GM18507 (cell line): ENCODE measurements at regions not wholly inside any gene's neighbourhood (a gene's known extent, or its start where the extent isn't known, plus 50 kb on each side); places are given as distances from the start of the nearest gene placed in this dataset.
"Not testable (repeated sequence)": the region's sequence is repeated elsewhere in the genome, so short reads cannot be mapped to it uniquely, and the experiment has no call there.

Experiments used
- DNase-seq: peaks from one replicate; pipeline ENCODE4 v3.0.0; 2011; ENCODE audit warnings: low read depth; ENCODE audit not compliant: insufficient read length; ENCODE audit errors: extremely low spot score
- FAIRE-seq: peaks from 2 replicates; lab custom pipeline; 2011; peaks lifted over from hg19 to GRCh38; lab: Jason Lieb, UNC

DNA sequence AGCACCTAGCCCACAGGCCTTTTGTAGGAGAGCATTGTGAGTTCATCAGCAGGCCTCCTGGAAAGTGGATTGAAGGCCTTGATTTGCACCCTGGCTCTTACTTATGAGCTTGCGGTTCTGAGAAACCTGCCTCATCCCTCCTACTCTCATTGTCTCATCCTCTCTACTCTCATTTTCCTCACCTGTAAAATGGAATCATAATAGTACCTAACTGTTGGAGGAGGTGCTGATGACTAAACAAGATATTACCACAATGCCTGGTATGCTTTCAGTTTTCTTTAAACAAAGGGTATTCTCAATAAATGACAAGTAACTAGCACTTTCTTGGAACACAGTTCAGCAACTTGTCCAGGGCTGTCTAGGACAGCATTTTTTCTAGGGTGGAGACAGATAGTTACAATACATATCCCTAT lies 243.1 kb upstream of the MAF start:
- FAIRE-seq, result no peak

DNA sequence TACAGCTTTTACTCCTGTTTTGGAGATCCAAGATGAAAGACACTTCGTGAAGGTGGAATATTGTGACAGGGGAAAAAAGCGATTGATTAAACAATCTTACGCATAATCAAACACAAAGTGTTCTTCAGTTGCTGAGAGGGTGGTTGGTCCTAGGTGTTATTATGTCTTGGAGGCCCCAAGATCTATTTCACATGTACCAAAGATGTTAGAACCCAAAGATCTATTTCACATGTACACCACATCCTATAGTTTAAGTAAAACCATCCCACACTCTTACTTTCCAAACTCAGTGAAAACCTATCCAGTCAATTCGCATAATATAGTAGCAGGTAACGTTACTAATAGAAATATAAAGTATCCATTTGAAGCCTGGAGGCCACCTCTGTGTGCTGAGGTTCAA lies 242.6 kb upstream of the MAF start:
- DNase-seq (no peak), FAIRE-seq (no peak)

More for the DNA sequence above, 243.1 kb upstream of the MAF start:
- no peak for DNase-seq

DNA sequence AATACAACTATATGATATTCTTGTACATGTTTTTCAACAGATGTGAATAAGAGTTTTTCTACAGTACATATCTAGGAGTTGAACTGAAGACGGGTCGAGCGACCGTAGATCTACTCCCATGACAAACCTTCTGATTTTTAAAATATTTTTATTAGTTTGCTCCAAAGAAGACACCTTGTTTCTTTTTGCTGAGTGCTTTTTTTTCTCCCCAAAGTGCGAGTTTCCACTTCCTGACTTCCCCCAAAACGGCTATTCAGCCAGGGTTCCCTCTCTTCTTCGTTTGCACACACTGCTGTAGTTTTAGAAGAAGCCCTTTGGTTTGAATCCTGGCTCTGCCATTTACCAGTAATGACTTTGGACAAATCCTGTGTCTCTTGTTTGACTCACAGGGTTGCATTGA lies 241.7 kb upstream of the MAF start:
- DNase-seq, result no peak
- no peak for FAIRE-seq

DNA sequence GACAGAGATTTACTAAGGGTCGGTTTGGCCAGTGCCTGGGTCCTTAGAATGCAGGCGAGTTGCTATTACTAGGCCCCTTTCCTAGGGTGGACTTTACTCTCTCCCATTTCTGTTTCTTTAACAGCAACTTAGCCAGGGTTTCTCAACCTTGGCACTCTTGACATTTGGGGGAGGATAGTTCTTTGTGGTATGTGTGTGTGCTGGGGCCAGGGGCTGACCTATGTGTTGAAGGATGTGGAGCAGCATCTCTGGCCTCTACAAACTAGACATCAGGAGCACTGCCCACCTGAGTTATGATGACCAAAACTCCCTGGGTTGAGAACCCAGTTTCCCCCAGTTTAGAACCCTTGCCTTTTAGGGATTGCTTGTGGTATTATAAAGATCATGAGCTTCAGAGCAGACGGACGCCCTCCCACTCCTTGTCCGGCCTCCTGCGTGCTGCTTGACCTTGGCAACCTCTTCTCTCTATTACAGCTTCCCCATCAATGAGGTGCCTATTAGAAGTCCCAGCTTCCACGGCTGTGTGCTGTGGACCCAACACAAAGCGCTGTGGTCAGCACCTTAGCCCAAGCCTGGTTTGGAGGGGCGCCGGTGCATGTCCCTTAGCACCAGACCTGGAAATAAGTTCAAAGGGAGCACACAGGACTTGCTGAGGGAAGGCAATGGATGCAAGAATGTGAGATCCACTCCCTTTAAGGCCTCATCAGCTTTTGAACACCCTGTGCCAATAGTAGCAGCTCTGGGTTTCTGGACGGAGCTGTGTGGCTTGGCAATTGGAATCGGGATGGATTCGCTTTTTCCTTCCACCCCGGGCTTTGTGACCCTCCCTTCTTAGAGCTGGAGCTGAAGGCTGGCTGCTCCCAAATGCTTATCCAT lies 239.2 kb upstream of the MAF start:
- DNase-seq (no peak), FAIRE-seq (no peak)

- FAIRE-seq (no peak), DNase-seq (no peak)
Measured at GRCh38 chr16:79838496-79839259, 238.1 kb upstream of the MAF start.

- FAIRE-seq (no peak), DNase-seq (no peak)
Measured at GRCh38 chr16:79836144-79836543, 235.6 kb upstream of the MAF start.

- FAIRE-seq, result no peak
- no peak for DNase-seq
Measured at GRCh38 chr16:79835194-79835593, 234.7 kb upstream of the MAF start.

DNA sequence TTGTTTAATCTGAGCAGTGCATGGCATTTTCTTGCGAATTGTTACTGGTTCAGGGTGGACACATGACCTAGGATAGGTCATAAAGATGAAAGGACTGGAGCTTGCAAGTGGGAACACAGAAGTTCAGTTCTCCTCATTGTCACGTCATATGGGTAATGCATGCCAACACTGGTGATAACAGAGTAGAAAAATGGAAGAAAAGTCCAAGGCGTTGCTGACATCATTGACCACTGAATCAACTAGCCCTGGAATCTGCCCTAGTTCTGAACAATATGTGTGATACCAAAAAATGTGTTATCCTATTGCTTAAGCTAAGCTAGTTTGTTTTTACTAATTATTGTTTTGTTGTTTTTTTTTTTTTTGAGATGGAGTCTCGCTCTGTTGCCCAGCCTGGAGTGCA lies 234.2 kb upstream of the MAF start:
- DNase-seq (no peak), FAIRE-seq (no peak)

DNA sequence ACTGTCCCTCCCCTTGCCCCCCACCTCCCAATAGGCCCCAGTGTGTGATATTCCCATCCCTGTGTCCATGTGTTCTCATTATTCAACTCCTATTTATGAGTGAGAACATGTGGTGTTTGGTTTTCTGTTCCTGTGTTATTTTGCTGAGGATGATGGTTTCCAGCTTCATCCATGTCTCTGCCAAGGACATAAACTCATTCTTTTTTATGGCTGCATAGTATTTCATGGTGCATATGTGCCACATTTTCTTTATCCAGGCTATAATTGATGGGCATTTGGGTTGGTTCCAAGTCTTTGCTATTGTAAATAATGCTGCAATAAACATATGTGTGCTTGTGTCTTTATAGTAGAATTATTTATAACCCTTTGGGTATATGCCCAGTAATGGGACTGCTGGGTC lies 233.5 kb upstream of the MAF start:
- DNase-seq, FAIRE-seq: not testable (repeated sequence)

DNA sequence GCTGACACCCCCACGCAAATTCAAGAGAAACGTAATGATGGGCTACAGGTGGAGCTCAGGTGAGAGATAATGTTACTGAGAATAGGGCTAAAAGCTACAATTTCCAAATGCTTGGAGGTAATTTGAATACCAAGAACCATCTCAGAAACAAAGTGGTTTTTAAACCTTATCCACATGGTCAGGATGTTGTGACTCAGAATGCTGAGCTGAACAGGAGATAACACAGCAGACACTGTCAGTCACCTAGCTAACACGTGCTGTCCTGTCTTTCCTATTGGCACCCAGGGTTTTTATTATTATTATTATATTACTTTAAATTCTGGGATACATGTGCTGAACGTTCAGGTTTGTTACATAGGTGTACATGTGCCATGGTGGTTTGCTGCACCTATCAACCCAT lies 233.0 kb upstream of the MAF start:
- FAIRE-seq, result no peak
- DNase-seq, result no peak

GRCh38 chr16:79826732-79827475 lies 226.4 kb upstream of the MAF start:
- no peak for FAIRE-seq
- no peak for DNase-seq

GRCh38 chr16:79825002-79825401 lies 224.5 kb upstream of the MAF start:
- FAIRE-seq, result no peak
- no peak for DNase-seq

- DNase-seq (no peak), FAIRE-seq (no peak)
Measured at GRCh38 chr16:79823639-79824038, 223.1 kb upstream of the MAF start.

DNA sequence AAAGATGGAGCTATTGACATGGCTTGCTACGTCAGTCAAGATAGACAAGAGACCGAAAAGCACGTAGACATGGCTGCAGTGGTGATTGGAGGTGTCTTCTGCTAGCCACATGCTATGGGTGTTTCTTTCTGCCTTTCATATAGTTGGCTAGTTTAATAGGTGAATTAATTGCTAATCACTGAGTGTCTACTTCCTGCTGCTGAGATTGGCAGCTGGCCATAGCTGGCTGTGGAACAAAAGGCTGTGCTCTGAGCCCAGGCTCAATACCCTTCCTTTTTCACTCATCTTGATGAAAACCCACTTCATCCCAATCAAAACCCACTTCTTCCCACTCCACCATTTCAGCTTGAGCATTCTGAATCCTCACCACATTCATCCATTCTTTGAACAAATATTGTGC lies 221.4 kb upstream of the MAF start:
- FAIRE-seq (no peak), DNase-seq (no peak)

GRCh38 chr16:79816081-79816497 lies 215.6 kb upstream of the MAF start:
- FAIRE-seq (no peak), DNase-seq (no peak)

DNA sequence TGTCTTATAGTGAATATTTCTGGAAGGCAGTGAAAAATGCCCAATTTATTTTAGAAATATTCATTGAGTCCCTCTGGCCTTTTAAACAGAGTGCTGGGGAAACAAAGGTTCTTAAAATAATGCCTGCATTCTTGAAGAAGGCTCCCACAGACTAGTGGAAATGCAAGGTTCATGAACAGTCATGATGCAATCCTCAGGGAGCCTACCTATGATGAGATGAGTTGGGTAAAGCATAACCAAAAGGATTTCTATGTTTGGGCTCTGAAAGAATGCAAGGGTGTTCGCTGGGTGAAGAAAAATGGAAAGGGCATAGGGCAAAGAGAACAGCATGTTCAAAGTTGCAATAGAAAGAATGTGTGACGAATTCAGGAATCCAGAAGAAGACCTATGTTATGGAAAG lies 214.5 kb upstream of the MAF start:
- no peak for DNase-seq
- FAIRE-seq, result no peak

GRCh38 chr16:79814124-79814523 lies 213.6 kb upstream of the MAF start:
- DNase-seq (no peak), FAIRE-seq (no peak)

- DNase-seq (no peak), FAIRE-seq (no peak)
Measured at GRCh38 chr16:79811541-79811940, 211.0 kb upstream of the MAF start.

DNA sequence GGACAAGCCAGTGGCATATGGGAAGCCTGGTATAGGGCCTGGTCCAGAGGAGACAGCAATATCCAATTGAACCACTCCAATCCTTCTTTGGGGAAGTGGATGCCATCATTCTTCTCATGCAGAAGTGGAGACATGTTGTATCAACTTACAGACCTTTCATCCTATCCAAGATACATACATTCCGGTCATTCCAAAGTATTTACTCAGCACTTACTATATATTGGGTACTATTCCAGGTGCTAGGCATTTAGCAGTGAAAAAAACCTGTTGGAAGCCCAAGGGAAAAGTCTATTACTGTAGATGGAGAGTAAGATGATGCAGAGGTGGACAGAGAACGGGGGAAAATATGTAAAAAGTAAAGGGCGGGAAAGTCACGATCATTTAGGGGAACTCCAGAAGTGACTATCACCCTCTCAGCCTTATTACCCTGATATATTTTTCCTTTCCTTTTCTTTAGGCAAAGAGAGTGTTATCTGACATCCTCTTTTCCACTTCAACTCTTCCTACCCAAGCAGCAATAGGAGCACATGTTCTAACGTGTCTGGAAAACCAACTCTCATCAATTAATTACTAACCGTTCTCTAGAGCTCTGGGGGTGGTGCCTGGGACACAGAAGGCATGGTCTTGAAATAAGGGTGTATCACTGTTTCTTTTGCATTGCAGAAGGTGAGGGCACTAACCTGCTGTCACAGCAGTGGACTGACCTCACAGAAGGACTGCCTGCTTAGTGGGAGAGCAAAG lies 210.1 kb upstream of the MAF start:
- no peak for DNase-seq
- no peak for FAIRE-seq

DNA sequence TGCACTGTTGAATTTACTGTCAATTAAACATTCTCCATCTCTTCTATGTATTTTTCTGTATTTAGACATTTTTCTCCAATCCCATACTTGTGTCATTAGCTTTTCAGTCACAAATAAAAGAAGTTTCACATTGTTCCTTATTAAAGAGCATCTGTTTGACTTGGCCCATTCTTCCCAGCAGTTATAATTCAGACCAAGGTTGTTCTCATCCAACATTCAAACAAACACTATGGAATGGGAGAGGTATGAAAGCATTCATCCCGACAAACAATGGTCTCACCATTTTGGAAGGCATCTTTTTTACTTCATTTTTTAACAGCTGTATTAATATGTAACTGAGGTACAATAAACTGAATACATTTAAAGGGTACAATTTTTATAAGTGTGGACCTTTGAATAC lies 208.8 kb upstream of the MAF start:
- FAIRE-seq, result no peak
- no peak for DNase-seq
